CD4-positive, CD25-positive, alpha-beta regulatory T cell (primary cell): ENCODE measurements at regions not wholly inside any gene's neighbourhood (a gene's known extent, or its start where the extent isn't known, plus 50 kb on each side); places are given as distances from the start of the nearest gene placed in this dataset.

ENCODE experiments used
- ATAC-seq, 2 donors: fragments of 150-1000 bp; cut with Tn5 transposase; one replicate each; pipeline ENCODE4 v1.10.0; 2021; ENCODE audit warnings: low read depth in 2 of 2, moderate number of reproducible peaks in 2 of 2, moderate library complexity in 1 of 2
- DNase-seq, 3 donors: peaks; one replicate each; pipeline versions ENCODE4 v3.0.0 to v3.0.0-alpha.2; 2012 to 2022; ENCODE audit warnings: mixed read lengths in 1 of 3
- H3K27ac ChIP-seq: one replicate; pipeline ENCODE4 v1.7.0; 2013; ENCODE audit warnings: mild to moderate bottlenecking, low read length; ENCODE audit not compliant: insufficient read depth, poor library complexity, severe bottlenecking
- H3K27me3 ChIP-seq: one replicate; pipeline ENCODE4 v1.7.0; 2013; ENCODE audit warnings: low read length; ENCODE audit not compliant: control insufficient read depth, insufficient read depth
- H3K36me3 ChIP-seq: one replicate; pipeline ENCODE4 v1.7.0; 2013; ENCODE audit warnings: mild to moderate bottlenecking, low read length, moderate library complexity; ENCODE audit not compliant: control insufficient read depth, insufficient read depth
- H3K4me1 ChIP-seq: 2 replicates; pipeline ENCODE4 v1.7.0; 2013; ENCODE audit warnings: mild to moderate bottlenecking, low read length; ENCODE audit not compliant: insufficient read depth, control insufficient read depth, poor library complexity, severe bottlenecking
- H3K4me3 ChIP-seq: one replicate; pipeline ENCODE4 v1.7.0; 2013; ENCODE audit warnings: low read depth, mild to moderate bottlenecking, low read length, moderate library complexity
- H3K9me3 ChIP-seq, 2 experiments: 1 replicate in 1 of 2; 2 replicates in 1 of 2; pipeline ENCODE4 v1.7.0; 2013; ENCODE audit warnings: low read length in 2 of 2, mild to moderate bottlenecking in 1 of 2, moderate library complexity in 1 of 2; ENCODE audit not compliant: control insufficient read depth in 2 of 2
- H3K27ac Mint-ChIP-seq, 3 donors: one replicate each; pipeline ENCODE4 v1.8.0; 2020 to 2022; ENCODE audit warnings: mild to moderate bottlenecking in 3 of 3, mixed read lengths in 3 of 3, moderate library complexity in 2 of 3
- H3K27me3 Mint-ChIP-seq: one replicate; pipeline ENCODE4 v1.8.0; 2022; ENCODE audit warnings: mild to moderate bottlenecking, mixed read lengths
- H3K36me3 Mint-ChIP-seq: one replicate; pipeline ENCODE4 v1.8.0; 2020; ENCODE audit warnings: mixed read lengths
- H3K4me1 Mint-ChIP-seq, 4 donors: one replicate each; pipeline ENCODE4 v1.8.0; 2020 to 2022; ENCODE audit warnings: mixed read lengths in 4 of 4, mild to moderate bottlenecking in 1 of 4
- H3K4me3 Mint-ChIP-seq, 4 donors: one replicate each; pipeline ENCODE4 v1.8.0; 2020 to 2022; ENCODE audit warnings: mild to moderate bottlenecking in 4 of 4, mixed read lengths in 4 of 4, moderate library complexity in 3 of 4
- H3K9me3 Mint-ChIP-seq, 7 donors: one replicate each; pipeline ENCODE4 v1.8.0; 2020 to 2022; ENCODE audit warnings: mixed read lengths in 7 of 7, mild to moderate bottlenecking in 3 of 7, moderate library complexity in 2 of 7

DNA sequence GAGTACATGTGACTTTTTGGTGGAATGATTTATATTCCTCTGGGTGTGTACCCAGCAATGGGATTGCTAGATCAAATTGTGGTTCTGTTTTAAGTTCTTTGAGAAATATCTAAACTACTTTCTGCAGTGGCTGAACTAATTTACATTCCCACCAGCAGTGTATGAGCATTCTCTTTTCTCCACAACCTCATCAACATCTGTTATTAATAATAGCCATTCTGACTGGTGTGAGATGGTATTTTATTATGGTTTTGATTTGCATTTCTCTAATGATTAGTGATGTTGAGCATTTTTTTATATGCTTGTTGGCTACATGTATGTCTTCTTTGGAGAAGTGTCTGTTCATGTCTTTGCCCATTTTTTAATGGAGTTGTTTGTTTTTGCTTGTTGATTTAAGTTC lies 267.4 kb upstream of the NT5C1B start:
- DNase-seq, result no peak
- Histone ChIP-seq H3K4me1 (no peaks in the 10 kb centered on the region), H3K9me3 (no peaks in the 10 kb centered on the region), H3K36me3 (no peaks in the 10 kb centered on the region), H3K27me3 (no peaks in the 10 kb centered on the region), H3K27ac (no peak overlapping the region), H3K4me3 (no peak overlapping the region)
- H3K4me3 Mint-ChIP-seq, result no peak overlapping the region
- no peak for ATAC-seq
- H3K27ac Mint-ChIP-seq, result no peak overlapping the region
- H3K27me3 Mint-ChIP-seq, result no peaks in the 10 kb centered on the region
- H3K36me3 Mint-ChIP-seq, result no peaks in the 10 kb centered on the region
- H3K4me1 Mint-ChIP-seq, result no peaks in the 10 kb centered on the region
- H3K9me3 Mint-ChIP-seq, result peaks cover 0 to 3% (median 0%) of the 10 kb centered on the region in 7 donors

DNA sequence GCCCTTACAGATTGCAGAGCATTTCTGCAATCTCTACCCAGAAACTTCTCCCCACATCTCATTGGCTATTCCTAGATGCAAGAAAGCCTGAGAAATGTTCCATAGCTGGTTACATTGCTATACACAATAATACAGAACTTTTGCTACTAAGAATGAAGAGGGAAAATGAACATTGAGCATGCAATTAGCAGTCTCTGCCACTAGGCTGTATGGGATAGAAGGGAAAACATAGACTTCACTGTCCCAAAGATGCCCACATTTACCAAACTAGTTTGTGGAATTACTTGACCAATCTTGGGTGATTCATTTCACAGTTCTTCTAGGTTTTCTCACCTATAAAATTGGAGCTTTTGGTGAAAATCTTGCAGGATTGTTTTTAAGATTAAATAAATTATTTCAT lies 265.7 kb upstream of the NT5C1B start:
- Histone ChIP-seq H3K4me1 (no peaks in the 10 kb centered on the region), H3K4me3 (no peak overlapping the region), H3K36me3 (no peaks in the 10 kb centered on the region), H3K27me3 (no peaks in the 10 kb centered on the region), H3K27ac (no peak overlapping the region), H3K9me3 (no peaks in the 10 kb centered on the region)
- ATAC-seq (no peak), DNase-seq (no peak)
- H3K4me3 Mint-ChIP-seq, result no peak overlapping the region
- H3K27ac Mint-ChIP-seq, result no peak overlapping the region
- no peaks in the 10 kb centered on the region for H3K4me1 Mint-ChIP-seq
- H3K27me3 Mint-ChIP-seq, result no peaks in the 10 kb centered on the region
- no peaks in the 10 kb centered on the region for H3K36me3 Mint-ChIP-seq
- H3K9me3 Mint-ChIP-seq, result peaks cover 0 to 3% (median 0%) of the 10 kb centered on the region in 7 donors

DNA sequence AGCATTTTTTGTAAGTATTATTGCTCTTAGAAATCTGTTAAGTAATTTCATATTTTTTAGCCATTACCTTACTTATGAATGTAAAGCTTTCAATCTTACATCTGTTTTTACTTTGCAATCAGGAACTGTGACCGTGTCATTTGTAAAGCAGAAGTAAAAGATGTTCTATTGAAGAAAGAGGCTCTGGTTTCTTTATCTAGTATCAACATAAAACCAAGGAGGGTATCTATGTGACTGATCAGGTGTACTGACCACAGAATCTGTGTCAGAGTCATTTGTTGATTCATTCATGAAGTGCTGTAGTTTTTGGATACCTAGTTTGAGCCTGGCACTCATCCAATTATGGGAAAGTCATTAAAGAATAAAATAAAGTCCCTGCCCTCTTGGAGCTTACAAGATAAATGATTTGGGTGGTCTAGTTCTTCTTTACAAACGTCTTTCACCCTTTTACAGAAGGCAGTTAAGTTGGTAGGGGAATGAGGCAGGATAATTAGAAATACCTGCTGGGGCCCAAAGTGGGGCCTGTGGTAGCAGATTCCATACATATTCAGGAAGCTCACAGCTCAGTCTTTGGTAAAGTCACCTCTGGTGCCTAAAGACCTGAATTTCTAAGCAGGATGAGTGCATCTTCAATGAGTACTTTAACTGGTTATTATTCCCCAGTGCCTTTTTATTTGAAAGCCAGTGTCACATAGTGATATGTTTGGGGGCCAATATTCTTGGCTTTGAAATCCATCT lies 260.6 kb upstream of the NT5C1B start:
- H3K27ac Mint-ChIP-seq, result no peak overlapping the region
- ATAC-seq, result no peak

DNA sequence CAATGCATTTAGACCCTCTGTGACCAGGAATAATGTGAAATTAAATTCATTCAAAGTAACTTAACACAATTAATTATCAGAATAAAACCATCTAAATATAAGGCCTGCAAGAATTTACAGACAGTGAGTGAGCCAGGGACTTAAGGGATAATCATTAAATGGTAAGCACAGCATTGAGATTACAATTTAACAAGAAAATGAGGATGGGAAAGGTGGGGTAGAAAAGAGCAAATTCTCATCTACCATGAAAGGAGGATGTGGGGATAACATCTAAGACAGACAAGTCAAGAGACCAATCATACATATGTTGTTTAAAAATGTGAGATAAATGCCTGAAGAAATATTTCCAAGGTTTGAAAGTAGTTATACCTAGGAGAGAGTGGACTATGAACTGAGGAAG lies 259.3 kb upstream of the NT5C1B start:
- no peaks in the 10 kb centered on the region for H3K36me3 Mint-ChIP-seq
- H3K4me3 Mint-ChIP-seq, result no peak overlapping the region
- H3K9me3 ChIP-seq, result no peaks in the 10 kb centered on the region
- no peaks in the 10 kb centered on the region for H3K4me1 ChIP-seq
- H3K27ac Mint-ChIP-seq, result no peak overlapping the region
- H3K4me3 ChIP-seq, result no peak overlapping the region
- H3K4me1 Mint-ChIP-seq, result no peaks in the 10 kb centered on the region
- H3K27me3 Mint-ChIP-seq, result no peaks in the 10 kb centered on the region
- no peaks in the 10 kb centered on the region for H3K27me3 ChIP-seq
- DNase-seq, result no peak
- peaks cover 0 to 2% (median 0%) of the 10 kb centered on the region in 7 donors for H3K9me3 Mint-ChIP-seq
- ATAC-seq, result no peak
- no peaks in the 10 kb centered on the region for H3K36me3 ChIP-seq
- H3K27ac ChIP-seq, result no peak overlapping the region

More for the DNA sequence above, 260.6 kb upstream of the NT5C1B start:
- Histone ChIP-seq H3K27ac (no peak overlapping the region), H3K36me3 (no peaks in the 10 kb centered on the region), H3K4me3 (no peak overlapping the region), H3K4me1 (no peaks in the 10 kb centered on the region), H3K9me3 (no peaks in the 10 kb centered on the region), H3K27me3 (no peaks in the 10 kb centered on the region)
- Mint-ChIP-seq H3K4me3 (no peak overlapping the region), H3K9me3 (peaks cover 0 to 2% (median 0%) of the 10 kb centered on the region in 7 donors), H3K4me1 (no peaks in the 10 kb centered on the region), H3K27me3 (no peaks in the 10 kb centered on the region), H3K36me3 (no peaks in the 10 kb centered on the region)
- no peak for DNase-seq

DNA sequence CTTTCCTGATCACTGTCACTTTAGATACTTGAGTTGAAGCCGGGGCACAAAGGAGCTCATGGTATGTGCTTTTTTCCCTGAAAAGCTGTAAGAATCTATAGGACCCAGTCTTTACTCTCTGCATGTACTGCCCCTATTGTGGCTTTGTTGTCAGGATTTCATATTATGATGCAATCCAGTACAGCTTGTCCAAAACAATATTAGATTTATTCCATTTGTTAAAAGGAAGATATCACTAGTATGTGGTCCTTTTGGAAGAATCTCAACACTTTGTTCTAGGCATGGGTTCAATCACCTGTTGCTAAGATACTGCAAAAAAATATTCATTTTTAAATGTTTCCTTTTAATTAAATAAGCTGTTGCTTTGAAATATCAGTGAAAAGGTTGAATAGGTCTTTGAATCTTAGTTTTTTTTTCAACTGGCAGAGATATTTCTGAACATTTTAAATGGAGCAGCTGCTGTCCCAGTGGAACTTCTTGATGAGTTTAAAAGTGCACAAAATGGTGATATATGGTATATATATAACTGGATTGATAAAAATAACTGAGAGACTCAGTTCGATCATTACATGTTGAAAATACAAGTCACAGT lies 256.6 kb upstream of the NT5C1B start:
- H3K36me3 ChIP-seq, result no peaks in the 10 kb centered on the region
- Mint-ChIP-seq H3K27ac (no peak overlapping the region), H3K9me3 (no peaks in the 10 kb centered on the region), H3K4me1 (no peaks in the 10 kb centered on the region), H3K36me3 (no peaks in the 10 kb centered on the region), H3K4me3 (no peak overlapping the region), H3K27me3 (no peaks in the 10 kb centered on the region)
- H3K4me1 ChIP-seq, result no peaks in the 10 kb centered on the region
- H3K4me3 ChIP-seq, result no peak overlapping the region
- no peak for DNase-seq
- no peak overlapping the region for H3K27ac ChIP-seq
- H3K27me3 ChIP-seq, result no peaks in the 10 kb centered on the region
- no peak for ATAC-seq
- no peaks in the 10 kb centered on the region for H3K9me3 ChIP-seq

DNA sequence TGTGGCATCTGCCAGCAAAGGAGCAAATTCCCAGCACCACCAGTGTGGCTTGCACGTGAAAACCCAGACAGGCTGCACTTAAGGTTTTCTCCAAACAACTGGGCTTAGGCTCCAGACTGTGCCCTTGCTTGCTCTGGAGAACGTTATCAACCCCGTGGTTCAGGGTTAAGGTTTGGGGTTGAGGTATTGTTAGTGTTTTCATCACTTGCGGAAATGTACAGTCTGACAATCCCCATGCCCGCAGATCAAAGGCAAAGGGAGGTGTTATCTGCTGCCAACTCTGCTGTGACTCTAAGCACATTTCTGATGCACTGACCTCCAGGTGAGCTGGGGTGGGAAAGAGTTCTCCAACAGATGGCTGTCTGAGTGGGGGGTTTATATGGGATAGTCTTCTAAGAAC lies 253.5 kb upstream of the NT5C1B start:
- H3K27me3 Mint-ChIP-seq, result no peaks in the 10 kb centered on the region
- DNase-seq, result no peak

DNA sequence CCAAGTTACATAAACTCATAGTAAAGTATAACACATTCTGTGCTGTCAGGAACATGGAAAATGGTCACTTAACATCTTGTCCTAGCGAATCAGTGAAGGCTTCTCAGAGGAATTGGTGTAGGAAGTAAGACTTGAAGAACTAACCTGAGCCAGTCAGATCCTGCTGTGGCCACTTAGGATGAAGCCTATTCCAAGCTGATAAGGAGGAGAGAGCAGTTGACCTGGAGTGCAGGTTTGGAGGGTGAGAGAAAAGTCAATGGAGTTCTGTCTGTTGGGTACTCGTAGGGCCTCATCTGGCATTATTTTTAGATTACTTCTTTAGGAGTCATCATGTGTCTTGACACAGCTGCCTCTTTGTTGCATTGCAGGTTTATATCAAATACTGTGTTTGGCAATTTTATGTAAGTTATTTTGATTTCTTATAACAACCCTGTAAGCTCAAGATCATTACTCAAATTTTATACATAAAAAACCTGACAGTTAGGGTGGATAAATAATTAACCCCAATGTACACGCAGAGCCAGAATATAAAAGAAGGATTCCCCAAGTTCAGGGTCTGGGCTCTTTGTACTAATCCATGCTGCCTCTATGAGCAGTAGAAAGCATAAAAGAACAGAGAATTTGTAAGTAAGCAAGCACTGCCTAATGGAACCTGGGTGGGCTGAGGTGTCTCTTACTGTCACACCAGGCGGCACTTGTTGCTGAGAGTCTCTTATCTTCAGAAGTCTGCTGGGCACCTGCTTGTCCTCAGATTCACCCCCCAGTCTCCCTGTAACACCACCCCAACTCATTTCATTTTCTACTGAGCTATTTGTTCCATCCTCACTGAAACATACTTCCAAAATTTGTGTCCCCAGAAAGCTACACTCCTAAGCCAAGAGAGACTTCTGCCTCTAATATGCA lies 252.1 kb upstream of the NT5C1B start:
- no peak overlapping the region for H3K4me3 ChIP-seq

More for the DNA sequence above, 253.5 kb upstream of the NT5C1B start:
- H3K27me3 ChIP-seq, result no peaks in the 10 kb centered on the region
- Mint-ChIP-seq H3K9me3 (no peaks in the 10 kb centered on the region), H3K27ac (no peak overlapping the region), H3K4me1 (no peaks in the 10 kb centered on the region), H3K4me3 (no peak overlapping the region), H3K36me3 (no peaks in the 10 kb centered on the region)
- H3K9me3 ChIP-seq, result no peaks in the 10 kb centered on the region
- H3K36me3 ChIP-seq, result no peaks in the 10 kb centered on the region
- H3K4me3 ChIP-seq, result no peak overlapping the region
- ATAC-seq, result no peak
- H3K4me1 ChIP-seq, result no peaks in the 10 kb centered on the region
- no peak overlapping the region for H3K27ac ChIP-seq

More for the DNA sequence above, 252.1 kb upstream of the NT5C1B start:
- Histone ChIP-seq H3K9me3 (no peaks in the 10 kb centered on the region), H3K4me1 (no peaks in the 10 kb centered on the region), H3K27me3 (no peaks in the 10 kb centered on the region), H3K36me3 (no peaks in the 10 kb centered on the region), H3K27ac (no peak overlapping the region)
- H3K27me3 Mint-ChIP-seq, result no peaks in the 10 kb centered on the region
- DNase-seq, result no peak
- H3K27ac Mint-ChIP-seq, result no peak overlapping the region
- no peak for ATAC-seq
- no peaks in the 10 kb centered on the region for H3K9me3 Mint-ChIP-seq
- no peak overlapping the region for H3K4me3 Mint-ChIP-seq
- no peaks in the 10 kb centered on the region for H3K36me3 Mint-ChIP-seq
- no peaks in the 10 kb centered on the region for H3K4me1 Mint-ChIP-seq
